ENCODE measurements at regions not wholly inside any gene's neighbourhood (a gene's known extent, or its start where the extent isn't known, plus 50 kb on each side); places are given as distances from the start of the nearest gene placed in this dataset.

DNA sequence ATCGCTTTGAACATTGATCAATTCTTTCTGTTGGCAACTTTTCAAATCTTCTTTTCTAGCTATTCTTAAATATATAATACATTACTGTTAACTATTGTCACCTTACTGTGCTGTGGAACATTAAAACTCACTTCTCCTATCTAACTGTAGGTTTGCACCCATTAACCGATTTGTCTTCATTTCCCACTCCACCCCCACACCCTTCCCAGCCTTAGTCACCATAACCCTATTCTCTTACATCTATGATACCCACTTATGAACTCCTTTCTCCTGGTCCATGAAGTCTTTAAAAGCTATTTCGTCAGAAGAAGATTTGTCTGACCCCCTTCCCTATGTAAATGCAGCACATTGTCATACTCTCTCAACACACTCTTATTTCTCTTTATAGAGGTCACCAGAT, 993.4 kb upstream of the EEF2KMT start:
- TF ChIP-seq, protein P1, sequence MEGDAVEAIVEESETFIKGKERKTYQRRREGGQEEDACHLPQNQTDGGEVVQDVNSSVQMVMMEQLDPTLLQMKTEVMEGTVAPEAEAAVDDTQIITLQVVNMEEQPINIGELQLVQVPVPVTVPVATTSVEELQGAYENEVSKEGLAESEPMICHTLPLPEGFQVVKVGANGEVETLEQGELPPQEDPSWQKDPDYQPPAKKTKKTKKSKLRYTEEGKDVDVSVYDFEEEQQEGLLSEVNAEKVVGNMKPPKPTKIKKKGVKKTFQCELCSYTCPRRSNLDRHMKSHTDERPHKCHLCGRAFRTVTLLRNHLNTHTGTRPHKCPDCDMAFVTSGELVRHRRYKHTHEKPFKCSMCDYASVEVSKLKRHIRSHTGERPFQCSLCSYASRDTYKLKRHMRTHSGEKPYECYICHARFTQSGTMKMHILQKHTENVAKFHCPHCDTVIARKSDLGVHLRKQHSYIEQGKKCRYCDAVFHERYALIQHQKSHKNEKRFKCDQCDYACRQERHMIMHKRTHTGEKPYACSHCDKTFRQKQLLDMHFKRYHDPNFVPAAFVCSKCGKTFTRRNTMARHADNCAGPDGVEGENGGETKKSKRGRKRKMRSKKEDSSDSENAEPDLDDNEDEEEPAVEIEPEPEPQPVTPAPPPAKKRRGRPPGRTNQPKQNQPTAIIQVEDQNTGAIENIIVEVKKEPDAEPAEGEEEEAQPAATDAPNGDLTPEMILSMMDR (IDR thresholded peaks at IDR 0.05; ENCODE audit: extremely low read depth in 1 of 2, insufficient read depth in 1 of 2, low read depth in 1 of 2, low read length in 2 of 2) = no peak
- TF ChIP-seq EZH2 (IDR thresholded peaks at IDR 0.05; ENCODE audit: borderline replicate concordance, low read depth, low read length, severe bottlenecking) = no peak
- no peak for TF ChIP-seq POLR2AphosphoS5 (IDR thresholded peaks at IDR 0.05; ENCODE audit: insufficient read depth, low read depth, low read length)
- TF ChIP-seq FOS (IDR thresholded peaks at IDR 0.05; ENCODE audit: borderline replicate concordance, insufficient read depth, low read length) = no peak
- TF ChIP-seq POLR2A (IDR thresholded peaks at IDR 0.05; ENCODE audit: low read depth, low read length) = no peak
- no peak for TF ChIP-seq MAX (IDR thresholded peaks at IDR 0.05; ENCODE audit: insufficient read depth, insufficient read length)
- no peak for TF ChIP-seq JUN (IDR thresholded peaks at IDR 0.05; ENCODE audit: borderline replicate concordance, insufficient read depth, insufficient read length, low read depth)
